SK-N-SH (cell line): ENCODE measurements at regions not wholly inside any gene's neighbourhood (a gene's known extent, or its start where the extent isn't known, plus 50 kb on each side); places are given as distances from the start of the nearest gene placed in this dataset.

ENCODE experiments used
- CTCF ChIA-PET: fragments of 300-600, 350-600 bp; formaldehyde crosslinking; extraction: SDS; loops from one replicate; lab custom pipeline; 2021; lab: Yijun Ruan, JAX
- POLR2A ChIA-PET: fragments of 350-600 bp; sonication (Branson Sonifier 250); formaldehyde crosslinking; extraction: SDS; loops from one replicate; lab custom pipeline; 2020; ENCODE audit warnings: antibody characterized with exemption, inconsistent platforms; lab: Yijun Ruan, JAX
- DNase-seq: peaks from one replicate; pipeline ENCODE4 v3.0.0; 2012
- H2AFZ ChIP-seq: fragments of 200-600 bp; sonication (generic); 2 replicates; pipeline ENCODE4 v1.8.1; 2016; ENCODE audit warnings: antibody characterized with exemption, mild to moderate bottlenecking, low read depth
- H3F3A ChIP-seq: fragments of 200-600 bp; sonication (generic); replicated peaks from 2 replicates; pipeline ENCODE3; 2016; ENCODE audit warnings: antibody characterized with exemption, mild to moderate bottlenecking; ENCODE audit not compliant: insufficient read depth
- H3K27ac ChIP-seq, 2 experiments: fragments of 200-500 bp in 1 of 2; fragments of 200-600 bp in 1 of 2; sonication (Bioruptor generic) in 1 of 2; sonication (generic), shearing (Covaris generic) in 1 of 2; 2 replicates each; pipeline versions ENCODE4 v1.5.1 to v1.6.1; 2014 to 2016; ENCODE audit warnings: low read depth in 2 of 2, inconsistent platforms in 1 of 2, low read length in 1 of 2, mild to moderate bottlenecking in 1 of 2, mixed read lengths in 1 of 2
- H3K27me3 ChIP-seq: fragments of 200-600 bp; sonication (generic), shearing (Covaris generic); 2 replicates; pipeline ENCODE4 v1.6.1; 2016; ENCODE audit warnings: mixed run types; ENCODE audit not compliant: insufficient read depth
- H3K36me3 ChIP-seq, 2 experiments: fragments of 200-500 bp in 1 of 2; fragments of 200-600 bp in 1 of 2; sonication (Bioruptor generic) in 1 of 2; sonication (generic) in 1 of 2; replicated peaks in 1 of 2; 2 replicates each; pipeline versions ENCODE3 to v1.5.1; 2014 to 2016; ENCODE audit warnings: low read length in 1 of 2, mild to moderate bottlenecking in 1 of 2; ENCODE audit not compliant: insufficient read depth in 2 of 2, control insufficient read depth in 1 of 2
- H3K4me1 ChIP-seq, 2 experiments: fragments of 200-500 bp in 1 of 2; fragments of 200-600 bp in 1 of 2; sonication (Bioruptor generic) in 1 of 2; sonication (generic), shearing (Covaris generic) in 1 of 2; 2 replicates each; pipeline versions ENCODE4 v1.5.1 to v1.6.1; 2014 to 2016; ENCODE audit warnings: low read depth in 1 of 2, low read length in 1 of 2, mixed run types in 1 of 2; ENCODE audit not compliant: insufficient read depth in 2 of 2, control insufficient read depth in 1 of 2
- H3K4me2 ChIP-seq: fragments of 200-600 bp; sonication (generic), shearing (Covaris generic); 2 replicates; pipeline ENCODE4 v1.6.1; 2017; ENCODE audit warnings: mixed run types
- H3K4me3 ChIP-seq, 2 experiments: fragments of 200-500 bp in 1 of 2; fragments of 200-600 bp in 1 of 2; sonication (Bioruptor generic) in 1 of 2; sonication (generic), shearing (Covaris generic) in 1 of 2; 2 replicates each; pipeline versions ENCODE4 v1.5.1 to v1.8.1; 2014 to 2016; ENCODE audit warnings: low read depth in 2 of 2, inconsistent platforms in 1 of 2, low read length in 1 of 2, mild to moderate bottlenecking in 1 of 2, mixed read lengths in 1 of 2, moderate library complexity in 1 of 2
- H3K79me2 ChIP-seq: fragments of 200-600 bp; sonication (generic); 2 replicates; pipeline ENCODE4 v1.8.1; 2017; ENCODE audit warnings: mild to moderate bottlenecking; ENCODE audit not compliant: insufficient read depth
- H3K9ac ChIP-seq: fragments of 200-600 bp; sonication (generic); 2 replicates; pipeline ENCODE4 v1.6.1; 2017; ENCODE audit warnings: mixed run types
- H3K9me2 ChIP-seq: fragments of 200-600 bp; sonication (generic); 2 replicates; pipeline ENCODE4 v1.6.1; 2017; ENCODE audit warnings: mixed run types
- H3K9me3 ChIP-seq: fragments of 200-600 bp; sonication (generic); 2 replicates; pipeline ENCODE4 v1.6.1; 2017; ENCODE audit warnings: mixed run types, mild to moderate bottlenecking, moderate library complexity
- H4K20me1 ChIP-seq: fragments of 200-600 bp; sonication (generic); 2 replicates; pipeline ENCODE4 v1.6.1; 2017; ENCODE audit warnings: mild to moderate bottlenecking, mixed run types; ENCODE audit not compliant: insufficient read depth
- ELF1 ChIP-seq: IDR thresholded peaks from 2 replicates; pipeline ENCODE4 v1.4.0; 2012
- EP300 ChIP-seq, 2 experiments: IDR thresholded peaks; 2 replicates each; pipeline versions ENCODE4 v1.4.0 to v1.6.1; 2012; ENCODE audit warnings: borderline replicate concordance in 1 of 2, low read depth in 1 of 2, low read length in 1 of 2
- EZH2phosphoT487 ChIP-seq: fragments of 200-600 bp; sonication (generic); IDR thresholded peaks from 2 replicates; pipeline ENCODE4 v1.6.1; 2017; ENCODE audit warnings: low read depth, mixed run types, mild to moderate bottlenecking, antibody characterized with exemption, moderate library complexity, borderline replicate concordance
- FOSL2 ChIP-seq: IDR thresholded peaks from 2 replicates; pipeline ENCODE4 v1.4.0; 2012; ENCODE audit warnings: low read depth, mild to moderate bottlenecking, moderate library complexity, borderline replicate concordance
- FOXM1 ChIP-seq: IDR thresholded peaks from 2 replicates; pipeline ENCODE4 v1.4.0; 2012; ENCODE audit warnings: low read depth, mild to moderate bottlenecking
- GABPA ChIP-seq: IDR thresholded peaks from 2 replicates; pipeline ENCODE4 v1.4.0; 2012; ENCODE audit warnings: low read depth, mild to moderate bottlenecking
- GATA2 ChIP-seq: sonication (generic); formaldehyde crosslinking; IDR thresholded peaks from 2 replicates; pipeline ENCODE4 v1.5.0; 2020; ENCODE audit warnings: mild to moderate bottlenecking, missing genetic modification reagents
- IRF3 ChIP-seq: fragments of 150-350 bp; IDR thresholded peaks from 2 replicates; pipeline ENCODE4 v1.6.1; 2016; ENCODE audit warnings: mild to moderate bottlenecking, low read depth, low read length
- JUND ChIP-seq: IDR thresholded peaks from 2 replicates; pipeline ENCODE4 v1.4.0; 2012
- MAX ChIP-seq: IDR thresholded peaks from 2 replicates; pipeline ENCODE4 v1.4.0; 2012; ENCODE audit warnings: low read depth
- NFIC ChIP-seq: IDR thresholded peaks from 2 replicates; pipeline ENCODE4 v1.4.0; 2012; ENCODE audit warnings: borderline replicate concordance
- RCOR1 ChIP-seq: fragments of 150-350 bp; IDR thresholded peaks from 2 replicates; pipeline ENCODE4 v1.6.1; 2017; ENCODE audit warnings: antibody characterized with exemption, low read length
- REST ChIP-seq: IDR thresholded peaks from 2 replicates; pipeline ENCODE4 v1.6.1; 2012; ENCODE audit warnings: mild to moderate bottlenecking, low read depth, low read length, moderate library complexity
- RFX5 ChIP-seq: IDR thresholded peaks from 2 replicates; pipeline ENCODE4 v1.6.1; 2012; ENCODE audit warnings: mild to moderate bottlenecking, improper control_type of control experiment, low read length
- SIN3A ChIP-seq: IDR thresholded peaks from 2 replicates; pipeline ENCODE4 v1.6.1; 2012; ENCODE audit warnings: low read depth, mild to moderate bottlenecking, low read length, moderate library complexity, borderline replicate concordance
- SMC3 ChIP-seq: IDR thresholded peaks from 2 replicates; pipeline ENCODE4 v1.6.1; 2012; ENCODE audit warnings: low read depth, low read length, improper control_type of control experiment
- ZBTB33 ChIP-seq: IDR thresholded peaks from 2 replicates; pipeline ENCODE4 v1.4.0; 2012; ENCODE audit warnings: low read depth, borderline replicate concordance
- WGBS: methylation state at CpG from one replicate; pipeline ENCODE4 v1.1.6; 2017; ENCODE audit warnings: low lambda C conversion rate; 5-methylcytosine and 5-hydroxymethylcytosine counted together

GRCh38 chr2:221335219-221335752, 236.8 kb downstream of the EPHA4 start:
- Histone ChIP-seq H2AFZ (no peak overlapping the region), H3K4me1 (peaks cover 0 to 2% of the 10 kb centered on the region in 2 experiments; a peak in 1 of 4 replicates), H3K4me3 (no peak overlapping the region), H3K27me3 (no peaks in the 10 kb centered on the region), H3K27ac (no peak overlapping the region), H4K20me1 (no peaks in the 10 kb centered on the region), H3F3A (no peaks in the 10 kb centered on the region), H3K9me3 (no peaks in the 10 kb centered on the region), H3K79me2 (no peaks in the 10 kb centered on the region), H3K4me2 (no peak overlapping the region), H3K36me3 (no peaks in the 10 kb centered on the region), H3K9ac (no peak overlapping the region), H3K9me2 (no peaks in the 10 kb centered on the region)
- 4% methylated on average over 12 of the region's 12 CpGs for WGBS
- POLR2A ChIA-PET: no interaction called here
- TF ChIP-seq SIN3A (no peak), IRF3 (no peak), JUND (no peak), GATA2 (CRISPR knock-in tag) (no peak), GABPA (no peak), FOSL2 (no peak), EP300 (IDR thresholded peaks at IDR 0.05; ENCODE audit: borderline replicate concordance in 1 of 2, low read depth in 1 of 2, low read length in 1 of 2) (no peak), NFIC (no peak), EZH2phosphoT487 (no peak), MAX (no peak), RFX5 (no peak), ELF1 (no peak), FOXM1 (no peak), REST (no peak), RCOR1 (no peak), ZBTB33 (no peak), SMC3 (no peak)
- CTCF ChIA-PET: no interaction called here
- DNase-seq: no peak
